Thoracic aorta (tissue), 2 donors: ENCODE measurements at regions not wholly inside any gene's neighbourhood (a gene's known extent, or its start where the extent isn't known, plus 50 kb on each side); places are given as distances from the start of the nearest gene placed in this dataset.
"Not testable (repeated sequence)": the region's sequence is repeated elsewhere in the genome, so short reads cannot be mapped to it uniquely, and the experiment has no call there.

Experiments used
- ATAC-seq: fragments of 150-250 bp; one replicate; pipeline ENCODE4 v1.8.0; 2017; ENCODE audit warnings: low read depth; ENCODE audit not compliant: insufficient number of reproducible peaks, low FRiP score
- DNase-seq: peaks from one replicate; pipeline ENCODE4 v3.0.0-alpha.2; 2020; ENCODE audit warnings: low spot score
- H3K27ac ChIP-seq, 2 donors: fragments of 200-600 bp; sonication (generic); 1 replicate in 1 of 2; 2 replicates in 1 of 2; pipeline ENCODE4 v1.5.1; 2016; ENCODE audit warnings: mild to moderate bottlenecking in 2 of 2, moderate library complexity in 2 of 2
- H3K27me3 ChIP-seq: fragments of 200-600 bp; sonication (generic); replicated peaks from 2 replicates; pipeline ENCODE4 v1.6.0; 2016; ENCODE audit warnings: mild to moderate bottlenecking; ENCODE audit not compliant: insufficient read depth
- H3K36me3 ChIP-seq: fragments of 200-600 bp; sonication (generic); one replicate; pipeline ENCODE4 v1.5.1; 2016
- H3K4me1 ChIP-seq, 2 donors: fragments of 200-600 bp; sonication (generic); 1 replicate in 1 of 2; 2 replicates in 1 of 2; pipeline versions ENCODE4 v1.5.1 to v1.6.0; 2016; ENCODE audit warnings: low read depth in 2 of 2, mild to moderate bottlenecking in 1 of 2; ENCODE audit not compliant: control insufficient read depth in 1 of 2
- H3K4me3 ChIP-seq: fragments of 200-600 bp; sonication (generic); 2 replicates; pipeline ENCODE4 v1.5.1; 2016; ENCODE audit warnings: mild to moderate bottlenecking
- H3K9me3 ChIP-seq: fragments of 200-600 bp; sonication (generic); 2 replicates; pipeline ENCODE4 v1.5.1; 2016
- CTCF ChIP-seq: fragments of 200-600 bp; sonication (generic); IDR thresholded peaks from one replicate; pipeline ENCODE4 v1.5.1; 2019; ENCODE audit warnings: antibody characterized with exemption

DNA sequence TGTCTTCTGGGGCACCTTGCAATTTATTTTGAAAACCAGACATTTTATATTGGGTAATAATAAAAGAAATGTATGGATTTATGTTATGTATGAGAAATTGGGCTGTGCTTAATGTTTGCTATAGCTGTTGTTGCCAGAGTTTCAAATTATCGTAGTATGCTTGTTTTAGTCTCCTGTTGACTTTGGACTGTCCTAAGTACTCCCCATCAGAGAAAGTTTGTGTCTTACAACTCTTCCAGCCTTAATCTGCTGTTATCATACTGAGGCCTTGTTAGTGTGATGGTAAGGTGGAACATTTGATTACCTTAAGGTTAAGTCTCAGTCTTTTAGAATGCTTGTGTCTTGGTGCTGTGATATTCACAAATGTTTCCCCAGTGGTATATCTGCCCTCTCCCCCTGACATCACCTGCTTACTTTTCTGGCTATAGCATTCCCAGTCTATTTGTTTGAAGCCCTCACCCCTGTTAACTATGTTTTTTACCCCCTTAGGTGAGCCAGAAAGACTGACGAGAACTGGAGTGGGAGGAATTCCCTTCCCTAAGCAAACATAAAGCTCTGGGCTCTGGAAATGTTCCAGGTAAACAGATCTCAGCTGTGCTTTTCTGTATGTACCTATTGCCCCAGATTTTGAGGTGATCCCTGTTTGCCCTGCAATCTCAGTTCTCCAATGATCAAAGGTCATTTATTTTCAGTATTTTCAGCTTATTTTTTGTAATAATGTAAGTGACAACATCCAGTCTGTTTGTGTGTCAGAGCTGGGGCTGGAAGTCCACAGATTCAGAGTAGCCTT is 581.1 kb upstream of the CITED2 start:
- no peak for ATAC-seq
- TF ChIP-seq CTCF, result no peak
- no peaks in the 10 kb centered on the region for H3K36me3 ChIP-seq
- H3K4me1 ChIP-seq, result no peaks in the 10 kb centered on the region
- H3K27ac ChIP-seq, result no peak overlapping the region
- DNase-seq, result no peak
- H3K4me3 ChIP-seq, result no peak overlapping the region
- H3K27me3 ChIP-seq, result no peaks in the 10 kb centered on the region
- H3K9me3 ChIP-seq, result no peaks in the 10 kb centered on the region

GRCh38 chr6:139954463-139955071 is 580.1 kb upstream of the CITED2 start:
- Histone ChIP-seq H3K27me3 (no peaks in the 10 kb centered on the region), H3K9me3 (no peaks in the 10 kb centered on the region), H3K4me1 (no peaks in the 10 kb centered on the region), H3K36me3 (no peaks in the 10 kb centered on the region), H3K4me3 (no peak overlapping the region), H3K27ac (no peak overlapping the region)
- no peak for TF ChIP-seq CTCF
- no peak for DNase-seq
- no peak for ATAC-seq

- not testable (repeated sequence) for H3K36me3 ChIP-seq, H3K9me3 ChIP-seq, DNase-seq, ATAC-seq, H3K27me3 ChIP-seq, H3K27ac ChIP-seq, H3K4me1 ChIP-seq, H3K4me3 ChIP-seq
Measured at GRCh38 chr6:139953780-139954179, 579.3 kb upstream of the CITED2 start.

- DNase-seq, result no peak
- H3K4me1 ChIP-seq, result no peaks in the 10 kb centered on the region
- no peak for ATAC-seq
- no peaks in the 10 kb centered on the region for H3K9me3 ChIP-seq
- no peak for TF ChIP-seq CTCF
- H3K27ac ChIP-seq, result no peak overlapping the region
- no peak overlapping the region for H3K4me3 ChIP-seq
- no peaks in the 10 kb centered on the region for H3K27me3 ChIP-seq
- no peaks in the 10 kb centered on the region for H3K36me3 ChIP-seq
Measured at GRCh38 chr6:139951172-139951571, 576.7 kb upstream of the CITED2 start.

DNA sequence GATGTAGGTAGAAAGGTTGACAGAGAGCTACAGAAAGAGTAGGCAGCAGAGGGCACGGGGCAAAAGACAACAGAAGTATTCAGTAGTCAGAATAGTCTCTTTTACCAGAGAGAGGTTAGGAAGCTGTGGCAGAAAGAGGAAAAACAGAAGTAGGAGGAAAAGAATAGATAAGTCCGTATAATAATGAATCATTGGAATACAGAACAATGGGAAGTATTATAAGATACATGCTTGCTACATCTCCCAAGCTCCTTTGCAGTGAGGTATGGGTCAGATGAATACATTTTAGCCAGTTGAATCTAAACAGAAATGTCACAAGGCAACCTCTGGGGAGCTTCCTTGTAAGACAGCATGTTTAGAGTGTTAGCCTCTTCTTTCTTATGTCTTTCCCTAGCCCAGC is 570.5 kb upstream of the CITED2 start:
- no peak overlapping the region for H3K27ac ChIP-seq
- H3K27me3 ChIP-seq, result no peaks in the 10 kb centered on the region
- no peak for TF ChIP-seq CTCF
- H3K4me1 ChIP-seq, result peaks cover 27 to 39% of the 10 kb centered on the region in 2 donors
- no peaks in the 10 kb centered on the region for H3K9me3 ChIP-seq
- ATAC-seq, result no peak
- H3K36me3 ChIP-seq, result no peaks in the 10 kb centered on the region
- DNase-seq, result no peak
- no peak overlapping the region for H3K4me3 ChIP-seq
